ENCODE measurements at regions not wholly inside any gene's neighbourhood (a gene's known extent, or its start where the extent isn't known, plus 50 kb on each side); places are given as distances from the start of the nearest gene placed in this dataset.

DNA sequence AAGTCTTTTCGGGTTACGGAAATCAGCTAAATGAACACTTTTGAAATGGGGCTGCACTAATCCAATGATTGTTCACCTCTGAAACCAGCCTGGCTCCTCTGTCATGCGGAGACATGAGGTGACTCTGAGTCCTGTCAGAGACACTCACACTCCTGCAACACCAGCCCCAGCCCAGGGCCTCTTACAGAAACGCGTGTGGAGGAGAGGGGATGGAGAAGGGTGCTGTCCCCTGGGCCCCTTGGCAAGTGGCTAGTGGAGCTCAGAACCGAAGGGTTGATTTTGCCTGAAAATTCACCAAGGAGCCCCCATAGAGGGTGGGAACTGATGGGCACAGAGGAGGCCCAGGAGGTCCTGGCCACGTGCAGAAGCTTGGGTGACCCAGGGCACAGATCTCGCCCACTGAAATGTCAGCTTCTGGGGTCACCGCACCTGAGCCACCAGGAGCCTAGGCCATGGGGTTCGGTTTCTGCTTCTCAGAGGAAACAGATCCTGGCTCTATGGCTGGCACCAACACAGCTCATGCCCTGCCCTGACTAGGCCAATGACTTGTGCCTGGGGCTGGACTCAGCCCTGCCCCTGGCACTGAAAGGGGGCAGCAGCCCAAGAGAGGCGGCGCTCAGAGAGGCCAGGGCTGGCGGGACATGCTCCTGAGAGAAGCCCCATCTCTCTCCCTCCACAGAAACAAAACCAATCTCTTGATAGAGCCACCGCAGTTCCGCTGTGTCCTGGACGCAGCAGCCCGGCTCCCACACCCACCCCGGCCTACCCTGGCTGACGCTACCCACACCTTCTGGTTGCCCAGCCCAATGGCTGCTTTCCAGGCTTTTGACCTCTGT, 144.7 kb downstream of the ERMARD start:
- peaks cover 5% of the 10 kb centered on the region for H3K27me3 Mint-ChIP-seq (ENCODE audit: insufficient read depth, low read depth, poor library complexity)
- Histone ChIP-seq H3K4me1 (ENCODE audit: insufficient read depth) (no peaks in the 10 kb centered on the region), H3K9me2 (ENCODE audit: insufficient read depth) (no peaks in the 10 kb centered on the region), H3K4me2 (no peak overlapping the region), H3K79me2 (replicated peaks; ENCODE audit: insufficient read depth) (no peaks in the 10 kb centered on the region), H2AFZ (no peak overlapping the region), H3K27me3 (ENCODE audit: insufficient read depth) (no peaks in the 10 kb centered on the region), H3K4me3 (no peak overlapping the region), H3K36me3 (ENCODE audit: insufficient read depth) (no peaks in the 10 kb centered on the region), H4K20me1 (replicated peaks; ENCODE audit: insufficient read depth) (no peaks in the 10 kb centered on the region), H3F3A (replicated peaks; ENCODE audit: low read depth) (no peaks in the 10 kb centered on the region), H3K27ac (ENCODE audit: low read depth) (no peak overlapping the region)
- ATAC-seq (no peak), DNase-seq (ENCODE audit: low spot score) (no peak)
- TF ChIP-seq EZH2phosphoT487 (IDR thresholded peaks at IDR 0.05; ENCODE audit: unreplicated experiment) (no peak), STAT1 (IDR thresholded peaks at IDR 0.05; ENCODE audit: unreplicated experiment) (no peak), POLR2AphosphoS5 (IDR thresholded peaks at IDR 0.05; ENCODE audit: low read depth) (no peak)
- TF ChIP-seq, protein P1, sequence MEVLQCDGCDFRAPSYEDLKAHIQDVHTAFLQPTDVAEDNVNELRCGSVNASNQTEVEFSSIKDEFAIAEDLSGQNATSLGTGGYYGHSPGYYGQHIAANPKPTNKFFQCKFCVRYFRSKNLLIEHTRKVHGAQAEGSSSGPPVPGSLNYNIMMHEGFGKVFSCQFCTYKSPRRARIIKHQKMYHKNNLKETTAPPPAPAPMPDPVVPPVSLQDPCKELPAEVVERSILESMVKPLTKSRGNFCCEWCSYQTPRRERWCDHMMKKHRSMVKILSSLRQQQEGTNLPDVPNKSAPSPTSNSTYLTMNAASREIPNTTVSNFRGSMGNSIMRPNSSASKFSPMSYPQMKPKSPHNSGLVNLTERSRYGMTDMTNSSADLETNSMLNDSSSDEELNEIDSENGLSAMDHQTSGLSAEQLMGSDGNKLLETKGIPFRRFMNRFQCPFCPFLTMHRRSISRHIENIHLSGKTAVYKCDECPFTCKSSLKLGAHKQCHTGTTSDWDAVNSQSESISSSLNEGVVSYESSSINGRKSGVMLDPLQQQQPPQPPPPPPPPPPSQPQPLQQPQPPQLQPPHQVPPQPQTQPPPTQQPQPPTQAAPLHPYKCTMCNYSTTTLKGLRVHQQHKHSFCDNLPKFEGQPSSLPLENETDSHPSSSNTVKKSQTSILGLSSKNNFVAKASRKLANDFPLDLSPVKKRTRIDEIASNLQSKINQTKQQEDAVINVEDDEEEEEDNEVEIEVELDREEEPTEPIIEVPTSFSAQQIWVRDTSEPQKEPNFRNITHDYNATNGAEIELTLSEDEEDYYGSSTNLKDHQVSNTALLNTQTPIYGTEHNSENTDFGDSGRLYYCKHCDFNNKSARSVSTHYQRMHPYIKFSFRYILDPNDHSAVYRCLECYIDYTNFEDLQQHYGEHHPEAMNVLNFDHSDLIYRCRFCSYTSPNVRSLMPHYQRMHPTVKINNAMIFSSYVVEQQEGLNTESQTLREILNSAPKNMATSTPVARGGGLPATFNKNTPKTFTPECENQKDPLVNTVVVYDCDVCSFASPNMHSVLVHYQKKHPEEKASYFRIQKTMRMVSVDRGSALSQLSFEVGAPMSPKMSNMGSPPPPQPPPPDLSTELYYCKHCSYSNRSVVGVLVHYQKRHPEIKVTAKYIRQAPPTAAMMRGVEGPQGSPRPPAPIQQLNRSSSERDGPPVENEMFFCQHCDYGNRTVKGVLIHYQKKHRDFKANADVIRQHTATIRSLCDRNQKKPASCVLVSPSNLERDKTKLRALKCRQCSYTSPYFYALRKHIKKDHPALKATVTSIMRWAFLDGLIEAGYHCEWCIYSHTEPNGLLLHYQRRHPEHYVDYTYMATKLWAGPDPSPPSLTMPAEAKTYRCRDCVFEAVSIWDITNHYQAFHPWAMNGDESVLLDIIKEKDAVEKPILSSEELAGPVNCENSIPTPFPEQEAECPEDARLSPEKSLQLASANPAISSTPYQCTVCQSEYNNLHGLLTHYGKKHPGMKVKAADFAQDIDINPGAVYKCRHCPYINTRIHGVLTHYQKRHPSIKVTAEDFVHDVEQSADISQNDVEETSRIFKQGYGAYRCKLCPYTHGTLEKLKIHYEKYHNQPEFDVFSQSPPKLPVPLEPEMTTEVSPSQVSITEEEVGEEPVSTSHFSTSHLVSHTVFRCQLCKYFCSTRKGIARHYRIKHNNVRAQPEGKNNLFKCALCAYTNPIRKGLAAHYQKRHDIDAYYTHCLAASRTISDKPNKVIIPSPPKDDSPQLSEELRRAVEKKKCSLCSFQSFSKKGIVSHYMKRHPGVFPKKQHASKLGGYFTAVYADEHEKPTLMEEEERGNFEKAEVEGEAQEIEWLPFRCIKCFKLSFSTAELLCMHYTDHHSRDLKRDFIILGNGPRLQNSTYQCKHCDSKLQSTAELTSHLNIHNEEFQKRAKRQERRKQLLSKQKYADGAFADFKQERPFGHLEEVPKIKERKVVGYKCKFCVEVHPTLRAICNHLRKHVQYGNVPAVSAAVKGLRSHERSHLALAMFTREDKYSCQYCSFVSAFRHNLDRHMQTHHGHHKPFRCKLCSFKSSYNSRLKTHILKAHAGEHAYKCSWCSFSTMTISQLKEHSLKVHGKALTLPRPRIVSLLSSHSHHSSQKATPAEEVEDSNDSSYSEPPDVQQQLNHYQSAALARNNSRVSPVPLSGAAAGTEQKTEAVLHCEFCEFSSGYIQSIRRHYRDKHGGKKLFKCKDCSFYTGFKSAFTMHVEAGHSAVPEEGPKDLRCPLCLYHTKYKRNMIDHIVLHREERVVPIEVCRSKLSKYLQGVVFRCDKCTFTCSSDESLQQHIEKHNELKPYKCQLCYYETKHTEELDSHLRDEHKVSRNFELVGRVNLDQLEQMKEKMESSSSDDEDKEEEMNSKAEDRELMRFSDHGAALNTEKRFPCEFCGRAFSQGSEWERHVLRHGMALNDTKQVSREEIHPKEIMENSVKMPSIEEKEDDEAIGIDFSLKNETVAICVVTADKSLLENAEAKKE (CRISPR knock-in tag; IDR thresholded peaks at IDR 0.05): no peak
- no peaks in the 10 kb centered on the region; the same call in 2 of the 3 replicates for H3K4me1 Mint-ChIP-seq
- no peak overlapping the region for H3K4me3 Mint-ChIP-seq
- peaks cover 29% of the 10 kb centered on the region for H3K9me3 Mint-ChIP-seq
- no peak overlapping the region for H3K27ac Mint-ChIP-seq
- peaks cover 3% of the 10 kb centered on the region; the same call in 1 of the 3 replicates for H3K36me3 Mint-ChIP-seq (ENCODE audit: low read depth)

Data from GM23338 (cell line).